GM18505 (cell line): ENCODE measurements at regions not wholly inside any gene's neighbourhood (a gene's known extent, or its start where the extent isn't known, plus 50 kb on each side); places are given as distances from the start of the nearest gene placed in this dataset.
"Not testable (repeated sequence)": the region's sequence is repeated elsewhere in the genome, so short reads cannot be mapped to it uniquely, and the experiment has no call there.

Experiments
- ATAC-seq: cut with Tn5 transposase; IDR thresholded peaks from one replicate; pipeline ENCODE4 v1.9.1; 2021; ENCODE audit not compliant: unreplicated experiment
- POLR2A ChIP-seq: IDR thresholded peaks from 4 replicates; pipeline ENCODE4 v1.6.1; 2011; ENCODE audit warnings: borderline replicate concordance; ENCODE audit not compliant: insufficient read depth, insufficient read length; ENCODE audit errors: extremely low read depth

- no peak for ATAC-seq
- TF ChIP-seq POLR2A = no peak
Observed at GRCh38 chr4:169909479-169909878, 116.7 kb downstream of the MFAP3L start.

GRCh38 chr4:169907705-169908104 lies 118.5 kb downstream of the MFAP3L start:
- no peak for ATAC-seq
- no peak for TF ChIP-seq POLR2A

- no peak for TF ChIP-seq POLR2A
- no peak for ATAC-seq
Observed at GRCh38 chr4:169906821-169907220, 119.4 kb downstream of the MFAP3L start.

GRCh38 chr4:169906104-169906503 lies 120.1 kb downstream of the MFAP3L start:
- ATAC-seq = no peak
- no peak for TF ChIP-seq POLR2A

- no peak for ATAC-seq
Observed at GRCh38 chr4:169902658-169903345, 123.4 kb downstream of the MFAP3L start.

GRCh38 chr4:169900241-169900845 lies 125.9 kb downstream of the MFAP3L start:
- ATAC-seq = no peak
- TF ChIP-seq POLR2A = no peak

More at GRCh38 chr4:169902658-169903345, 123.4 kb downstream of the MFAP3L start:
- no peak for TF ChIP-seq POLR2A

- ATAC-seq = no peak
- TF ChIP-seq POLR2A = no peak
Observed at GRCh38 chr4:169899295-169899694, 126.9 kb downstream of the MFAP3L start.

- TF ChIP-seq POLR2A = no peak
- no peak for ATAC-seq
Observed at GRCh38 chr4:169898095-169898494, 128.1 kb downstream of the MFAP3L start.

- not testable (repeated sequence) for ATAC-seq
Observed at GRCh38 chr4:169894767-169895166, 131.4 kb downstream of the MFAP3L start.

- no peak for ATAC-seq
- no peak for TF ChIP-seq POLR2A
Observed at GRCh38 chr4:169885893-169886292, 128.1 kb upstream of the HPF1 start.

GRCh38 chr4:169881769-169882168 lies 124.0 kb upstream of the HPF1 start:
- TF ChIP-seq POLR2A = no peak
- ATAC-seq = no peak

GRCh38 chr4:169870507-169870906 lies 112.8 kb upstream of the HPF1 start:
- ATAC-seq = no peak
- TF ChIP-seq POLR2A = no peak

- no peak for TF ChIP-seq POLR2A
- no peak for ATAC-seq
Observed at GRCh38 chr4:169869490-169869889, 111.7 kb upstream of the HPF1 start.

GRCh38 chr4:169861593-169861992 lies 103.8 kb upstream of the HPF1 start:
- TF ChIP-seq POLR2A = no peak
- ATAC-seq = no peak
